ENCODE measurements at regions not wholly inside any gene's neighbourhood (a gene's known extent, or its start where the extent isn't known, plus 50 kb on each side); places are given as distances from the start of the nearest gene placed in this dataset.
"Not testable (repeated sequence)": the region's sequence is repeated elsewhere in the genome, so short reads cannot be mapped to it uniquely, and the experiment has no call there.

GRCh38 chr17:33955461-33955860 lies 299.6 kb upstream of the CCL2 start:
- DNase-seq (ENCODE audit: insufficient read length, low spot score): no peak
- FAIRE-seq: no peak
- TF ChIP-seq POLR2A (IDR thresholded peaks at IDR 0.05; ENCODE audit: low read depth, low read length): no peak

- not testable (repeated sequence) for DNase-seq (ENCODE audit: insufficient read length, low spot score); FAIRE-seq
Observed at GRCh38 chr17:33959098-33959497, 296.0 kb upstream of the CCL2 start.

GRCh38 chr17:33962857-33963655 lies 292.0 kb upstream of the CCL2 start:
- DNase-seq (ENCODE audit: insufficient read length, low spot score) (no peak), FAIRE-seq (no peak)
- TF ChIP-seq POLR2A (IDR thresholded peaks at IDR 0.05; ENCODE audit: low read depth, low read length): no peak

- TF ChIP-seq POLR2A (IDR thresholded peaks at IDR 0.05; ENCODE audit: low read depth, low read length): no peak
- FAIRE-seq (no peak), DNase-seq (ENCODE audit: insufficient read length, low spot score) (no peak)
Observed at GRCh38 chr17:33964344-33964979, 290.6 kb upstream of the CCL2 start.

- DNase-seq (ENCODE audit: insufficient read length, low spot score): no peak
- FAIRE-seq: no peak
- TF ChIP-seq POLR2A (IDR thresholded peaks at IDR 0.05; ENCODE audit: low read depth, low read length): no peak
Observed at GRCh38 chr17:33966410-33967059, 288.6 kb upstream of the CCL2 start.

GRCh38 chr17:33967608-33968349 lies 287.3 kb upstream of the CCL2 start:
- DNase-seq (ENCODE audit: insufficient read length, low spot score): no peak
- no peak for FAIRE-seq
- TF ChIP-seq POLR2A (IDR thresholded peaks at IDR 0.05; ENCODE audit: low read depth, low read length): no peak

- FAIRE-seq (no peak), DNase-seq (ENCODE audit: insufficient read length, low spot score) (peak; percentile 15)
- no peak for TF ChIP-seq POLR2A (IDR thresholded peaks at IDR 0.05; ENCODE audit: low read depth, low read length)
Observed at GRCh38 chr17:33968350-33969044, 286.6 kb upstream of the CCL2 start.

GRCh38 chr17:33970279-33970678 lies 284.8 kb upstream of the CCL2 start:
- FAIRE-seq: no peak
- TF ChIP-seq POLR2A (IDR thresholded peaks at IDR 0.05; ENCODE audit: low read depth, low read length): no peak
- no peak for DNase-seq (ENCODE audit: insufficient read length, low spot score)

- DNase-seq (ENCODE audit: insufficient read length, low spot score) (no peak), FAIRE-seq (no peak)
- no peak for TF ChIP-seq POLR2A (IDR thresholded peaks at IDR 0.05; ENCODE audit: low read depth, low read length)
Observed at GRCh38 chr17:33972763-33973162, 282.3 kb upstream of the CCL2 start.

GRCh38 chr17:33973491-33973890 lies 281.6 kb upstream of the CCL2 start:
- no peak for TF ChIP-seq POLR2A (IDR thresholded peaks at IDR 0.05; ENCODE audit: low read depth, low read length)
- no peak for FAIRE-seq
- DNase-seq (ENCODE audit: insufficient read length, low spot score): no peak

- no peak for FAIRE-seq
- TF ChIP-seq POLR2A (IDR thresholded peaks at IDR 0.05; ENCODE audit: low read depth, low read length): no peak
- DNase-seq (ENCODE audit: insufficient read length, low spot score): no peak
Observed at GRCh38 chr17:33974276-33974675, 280.8 kb upstream of the CCL2 start.

- no peak for TF ChIP-seq POLR2A (IDR thresholded peaks at IDR 0.05; ENCODE audit: low read depth, low read length)
- DNase-seq (ENCODE audit: insufficient read length, low spot score) (no peak), FAIRE-seq (no peak)
Observed at GRCh38 chr17:33976831-33977230, 278.3 kb upstream of the CCL2 start.

GRCh38 chr17:33977729-33978514 lies 277.2 kb upstream of the CCL2 start:
- FAIRE-seq (no peak), DNase-seq (ENCODE audit: insufficient read length, low spot score) (no peak)
- TF ChIP-seq POLR2A (IDR thresholded peaks at IDR 0.05; ENCODE audit: low read depth, low read length): no peak
